ENCODE measurements at regions not wholly inside any gene's neighbourhood (a gene's known extent, or its start where the extent isn't known, plus 50 kb on each side); places are given as distances from the start of the nearest gene placed in this dataset.

GRCh38 chr5:68961762-68962161 lies 132.1 kb upstream of the SLC30A5 start:
- Histone ChIP-seq H3K4me2 (no peak overlapping the region), H3K9ac (no peak overlapping the region), H3K9me3 (ENCODE audit: low read depth) (no peaks in the 10 kb centered on the region), H3K27ac (no peak overlapping the region), H3K4me1 (no peaks in the 10 kb centered on the region), H3K27me3 (no peaks in the 10 kb centered on the region), H2AFZ (replicated peaks) (no peak overlapping the region), H3K79me2 (ENCODE audit: low read depth) (no peaks in the 10 kb centered on the region), H3K36me3 (no peaks in the 10 kb centered on the region), H4K20me1 (ENCODE audit: low read depth) (no peaks in the 10 kb centered on the region), H3K4me3 (no peak overlapping the region), H3F3A (ENCODE audit: low read depth) (no peaks in the 10 kb centered on the region)
- H3K4me1 Mint-ChIP-seq, result peaks cover 5% of the 10 kb centered on the region
- no peak for TF ChIP-seq EZH2 (IDR thresholded peaks at IDR 0.05)
- no peak for TF ChIP-seq CTCF (IDR thresholded peaks at IDR 0.05)
- no peak for TF ChIP-seq EZH2phosphoT487 (IDR thresholded peaks at IDR 0.05)
- peaks cover 2% of the 10 kb centered on the region for H3K27me3 Mint-ChIP-seq (ENCODE audit: insufficient read depth, low read depth)
- no peak overlapping the region for H3K4me3 Mint-ChIP-seq
- no peak overlapping the region for H3K27ac Mint-ChIP-seq
- no peak for DNase-seq (ENCODE audit: low spot score)
- H3K9me3 Mint-ChIP-seq, result peaks cover 2% of the 10 kb centered on the region
- no peaks in the 10 kb centered on the region for H3K36me3 Mint-ChIP-seq

GRCh38 chr5:68962757-68963484 lies 130.9 kb upstream of the SLC30A5 start:
- no peaks in the 10 kb centered on the region for H4K20me1 ChIP-seq (ENCODE audit: low read depth)
- no peaks in the 10 kb centered on the region for H3K27me3 ChIP-seq
- Mint-ChIP-seq H3K9me3 (no peaks in the 10 kb centered on the region), H3K27ac (peak overlapping the region; percentile 58), H3K4me3 (no peak overlapping the region), H3K4me1 (peaks cover 5% of the 10 kb centered on the region), H3K36me3 (no peaks in the 10 kb centered on the region), H3K27me3 (ENCODE audit: insufficient read depth, low read depth) (peaks cover 2% of the 10 kb centered on the region)
- H3K4me2 ChIP-seq, result no peak overlapping the region
- peak overlapping the region; percentile 91 for H2AFZ ChIP-seq (replicated peaks)
- H3K9ac ChIP-seq, result no peak overlapping the region
- no peak overlapping the region for H3K4me3 ChIP-seq
- no peaks in the 10 kb centered on the region for H3K4me1 ChIP-seq
- DNase-seq (ENCODE audit: low spot score), result peak; percentile 78
- TF ChIP-seq EZH2 (IDR thresholded peaks at IDR 0.05) (no peak), EZH2phosphoT487 (IDR thresholded peaks at IDR 0.05) (no peak), CTCF (IDR thresholded peaks at IDR 0.05) (peak; percentile 92)
- no peaks in the 10 kb centered on the region for H3K79me2 ChIP-seq (ENCODE audit: low read depth)
- H3K27ac ChIP-seq, result no peak overlapping the region
- no peaks in the 10 kb centered on the region for H3K36me3 ChIP-seq
- H3K9me3 ChIP-seq (ENCODE audit: low read depth), result no peaks in the 10 kb centered on the region
- H3F3A ChIP-seq (ENCODE audit: low read depth), result no peaks in the 10 kb centered on the region

GRCh38 chr5:68964679-68965078 lies 129.1 kb upstream of the SLC30A5 start:
- Histone ChIP-seq H2AFZ (replicated peaks) (no peak overlapping the region), H4K20me1 (ENCODE audit: low read depth) (no peaks in the 10 kb centered on the region), H3K9ac (no peak overlapping the region), H3K27me3 (no peaks in the 10 kb centered on the region), H3F3A (ENCODE audit: low read depth) (no peaks in the 10 kb centered on the region), H3K27ac (no peak overlapping the region), H3K79me2 (ENCODE audit: low read depth) (no peaks in the 10 kb centered on the region), H3K4me3 (no peak overlapping the region), H3K4me2 (no peak overlapping the region), H3K36me3 (no peaks in the 10 kb centered on the region), H3K9me3 (ENCODE audit: low read depth) (no peaks in the 10 kb centered on the region), H3K4me1 (no peaks in the 10 kb centered on the region)
- no peak overlapping the region for H3K27ac Mint-ChIP-seq
- H3K36me3 Mint-ChIP-seq, result no peaks in the 10 kb centered on the region
- peaks cover 2% of the 10 kb centered on the region for H3K27me3 Mint-ChIP-seq (ENCODE audit: insufficient read depth, low read depth)
- no peak for TF ChIP-seq EZH2phosphoT487 (IDR thresholded peaks at IDR 0.05)
- no peak for TF ChIP-seq CTCF (IDR thresholded peaks at IDR 0.05)
- TF ChIP-seq EZH2 (IDR thresholded peaks at IDR 0.05), result no peak
- H3K4me1 Mint-ChIP-seq, result peaks cover 5% of the 10 kb centered on the region
- no peaks in the 10 kb centered on the region for H3K9me3 Mint-ChIP-seq
- H3K4me3 Mint-ChIP-seq, result no peak overlapping the region
- no peak for DNase-seq (ENCODE audit: low spot score)

Measured in neural progenitor cell (in vitro differentiated cells).